ENCODE measurements at regions not wholly inside any gene's neighbourhood (a gene's known extent, or its start where the extent isn't known, plus 50 kb on each side); places are given as distances from the start of the nearest gene placed in this dataset.

DNA sequence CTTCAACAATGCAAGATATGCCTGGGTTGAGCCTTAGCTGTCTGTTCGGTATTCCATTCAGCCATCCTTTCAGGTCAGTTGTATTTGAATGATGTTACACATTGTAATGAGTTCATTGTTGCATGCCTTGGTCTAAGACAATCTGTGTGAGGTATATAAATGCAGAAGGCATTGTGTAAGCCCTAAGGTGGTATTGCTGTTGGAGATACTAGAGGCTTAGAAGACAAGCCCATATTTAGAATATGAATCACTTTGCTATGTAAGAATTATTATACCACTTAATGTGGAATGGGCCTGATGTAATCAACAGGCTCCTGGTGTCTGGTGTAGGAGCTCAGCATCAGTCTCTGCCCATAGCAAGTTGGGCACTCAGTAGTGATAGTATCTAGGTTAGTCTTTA lies 473.4 kb upstream of the GNPDA2 start:
- Histone ChIP-seq H3K9me3 (no peaks in the 10 kb centered on the region), H3K36me3 (no peaks in the 10 kb centered on the region), H3K4me1 (no peaks in the 10 kb centered on the region), H3K27ac (replicated peaks in 1 of 4) (no peak overlapping the region), H3K27me3 (no peaks in the 10 kb centered on the region), H3K4me3 (no peak overlapping the region)
- intact Hi-C loops (cut with DNase I), result no loop called here
- no peak for DNase-seq (ENCODE audit: extremely low spot score)
- 92% methylated on average over 1 of the region's 1 CpG for WGBS
- TF ChIP-seq POLR2A (IDR thresholded peaks at IDR 0.05; ENCODE audit: low read depth), result no peak
- no peak for TF ChIP-seq CTCF (IDR thresholded peaks at IDR 0.05)
- no peak for TF ChIP-seq POLR2AphosphoS5 (IDR thresholded peaks at IDR 0.05)
- TF ChIP-seq EP300 (IDR thresholded peaks at IDR 0.05), result no peak

DNA sequence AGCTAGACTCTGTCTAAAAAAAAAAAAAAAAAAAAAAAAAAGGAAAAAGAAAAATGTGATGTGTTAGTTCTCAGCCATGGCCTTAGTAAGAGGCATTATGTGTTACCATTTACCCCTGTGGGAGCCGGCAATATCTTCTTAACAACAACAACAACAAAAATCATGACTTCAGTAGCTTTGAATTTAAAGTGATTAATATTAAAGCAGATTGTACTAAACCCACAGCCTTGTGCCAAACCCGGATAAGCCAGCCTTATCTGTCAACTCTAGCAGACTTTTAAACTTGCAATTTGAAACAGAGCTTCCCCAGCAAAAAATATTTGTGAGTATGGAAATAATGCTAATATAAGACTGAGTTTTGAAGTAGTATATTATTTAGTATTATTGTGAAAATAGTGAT lies 462.1 kb upstream of the GNPDA2 start:
- TF ChIP-seq CTCF (IDR thresholded peaks at IDR 0.05), result no peak
- TF ChIP-seq EP300 (IDR thresholded peaks at IDR 0.05), result no peak
- no peak for TF ChIP-seq POLR2AphosphoS5 (IDR thresholded peaks at IDR 0.05)
- no peak for TF ChIP-seq POLR2A (IDR thresholded peaks at IDR 0.05; ENCODE audit: low read depth)
- Histone ChIP-seq H3K27ac (replicated peaks in 1 of 4) (no peak overlapping the region), H3K27me3 (no peaks in the 10 kb centered on the region), H3K9me3 (no peaks in the 10 kb centered on the region), H3K36me3 (no peaks in the 10 kb centered on the region), H3K4me3 (no peak overlapping the region), H3K4me1 (no peaks in the 10 kb centered on the region)
- DNase-seq (ENCODE audit: extremely low spot score), result no peak
- 75% methylated on average over 2 of the region's 2 CpGs for WGBS
- intact Hi-C loops (cut with DNase I), result no loop called here

DNA sequence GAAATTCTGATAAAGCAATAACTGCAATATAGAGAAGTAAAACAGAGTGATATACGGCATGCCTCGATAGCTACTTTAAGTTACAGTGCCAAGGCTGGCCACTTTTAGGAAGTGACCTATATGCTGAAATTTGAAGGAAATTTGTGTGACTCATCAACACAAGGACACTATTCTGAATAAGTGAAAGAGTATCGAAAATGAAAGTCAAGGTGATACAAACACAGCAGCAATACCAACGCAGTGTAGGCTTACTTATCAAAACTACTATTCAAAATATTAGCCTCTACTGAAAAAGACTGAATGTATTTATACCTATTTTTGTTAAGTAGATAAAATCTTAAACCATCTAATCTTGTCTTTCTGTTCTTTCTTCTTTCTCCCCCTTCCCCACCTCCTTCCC lies 459.9 kb upstream of the GNPDA2 start:
- Histone ChIP-seq H3K9me3 (no peaks in the 10 kb centered on the region), H3K4me1 (no peaks in the 10 kb centered on the region), H3K27me3 (no peaks in the 10 kb centered on the region), H3K4me3 (no peak overlapping the region), H3K36me3 (no peaks in the 10 kb centered on the region), H3K27ac (replicated peaks in 1 of 4) (no peak overlapping the region)
- DNase-seq (ENCODE audit: extremely low spot score), result no peak
- intact Hi-C loops (cut with DNase I), result no loop called here
- 97% methylated on average over 4 of the region's 4 CpGs for WGBS
- TF ChIP-seq POLR2AphosphoS5 (IDR thresholded peaks at IDR 0.05) (no peak), CTCF (IDR thresholded peaks at IDR 0.05) (no peak), POLR2A (IDR thresholded peaks at IDR 0.05; ENCODE audit: low read depth) (no peak), EP300 (IDR thresholded peaks at IDR 0.05) (no peak)

DNA sequence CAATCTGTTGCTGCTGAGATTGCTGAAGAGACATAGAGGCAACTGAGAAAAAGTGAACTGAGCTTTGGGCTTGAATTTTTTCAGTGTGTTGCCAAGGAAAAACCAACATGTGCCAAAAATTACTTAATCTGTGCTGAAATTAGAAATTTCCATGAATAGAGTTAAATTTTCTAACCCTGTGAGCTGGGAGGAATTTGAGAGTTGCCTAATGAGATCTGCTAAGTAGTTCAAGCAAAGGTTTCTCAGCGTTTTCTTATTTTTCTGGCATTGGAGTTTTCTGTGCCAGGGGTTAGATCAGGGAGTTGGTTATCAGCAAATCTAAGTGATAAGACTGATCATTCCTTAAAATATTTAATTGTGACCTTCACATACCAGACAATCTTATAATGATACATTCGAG lies 457.5 kb upstream of the GNPDA2 start:
- H3K4me3 ChIP-seq, result no peak overlapping the region
- DNase-seq (ENCODE audit: extremely low spot score), result no peak
- TF ChIP-seq POLR2AphosphoS5 (IDR thresholded peaks at IDR 0.05) (no peak), EP300 (IDR thresholded peaks at IDR 0.05) (no peak), CTCF (IDR thresholded peaks at IDR 0.05) (no peak), POLR2A (IDR thresholded peaks at IDR 0.05; ENCODE audit: low read depth) (no peak)
- H3K36me3 ChIP-seq, result no peaks in the 10 kb centered on the region
- WGBS, result 73% methylated on average over 2 of the region's 2 CpGs
- intact Hi-C loops (cut with DNase I), result no loop called here
- H3K27ac ChIP-seq (replicated peaks in 1 of 4), result no peak overlapping the region
- H3K4me1 ChIP-seq, result no peaks in the 10 kb centered on the region
- H3K9me3 ChIP-seq, result no peaks in the 10 kb centered on the region
- H3K27me3 ChIP-seq, result no peaks in the 10 kb centered on the region

DNA sequence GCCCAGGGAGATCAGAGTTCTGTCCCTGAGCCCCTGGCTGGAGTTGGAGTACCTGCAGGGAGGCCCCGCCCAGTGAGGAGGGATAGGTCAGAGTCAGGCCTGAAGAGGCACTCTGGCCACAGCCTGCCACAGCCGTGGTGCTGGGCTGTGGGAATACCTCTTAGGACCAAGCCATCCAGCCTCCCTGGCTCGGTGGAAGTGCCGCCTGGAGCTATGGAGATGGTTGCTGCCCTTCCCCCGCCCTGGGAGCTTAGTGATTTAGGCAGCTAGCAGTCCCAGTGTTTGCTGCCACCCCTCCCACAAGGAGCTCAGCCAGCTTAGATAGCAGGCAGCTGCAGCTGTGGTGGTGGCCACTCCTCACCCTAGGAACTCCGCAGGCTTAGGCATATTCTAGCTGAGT lies 446.3 kb upstream of the GNPDA2 start:
- Histone ChIP-seq H3K36me3 (no peaks in the 10 kb centered on the region), H3K27ac (replicated peaks in 1 of 4) (no peak overlapping the region), H3K4me1 (no peaks in the 10 kb centered on the region), H3K27me3 (no peaks in the 10 kb centered on the region), H3K4me3 (no peak overlapping the region), H3K9me3 (peaks cover 0 to 5% (median 0%) of the 10 kb centered on the region in 4 donors)
- intact Hi-C loops (cut with DNase I), result no loop called here
- TF ChIP-seq POLR2AphosphoS5 (IDR thresholded peaks at IDR 0.05) (no peak), EP300 (IDR thresholded peaks at IDR 0.05) (no peak), CTCF (IDR thresholded peaks at IDR 0.05) (no peak)
- DNase-seq (ENCODE audit: extremely low spot score), result no peak
- 83% methylated on average over 1 of the region's 6 CpGs for WGBS
